ENCODE measurements at regions not wholly inside any gene's neighbourhood (a gene's known extent, or its start where the extent isn't known, plus 50 kb on each side); places are given as distances from the start of the nearest gene placed in this dataset.

GRCh38 chrY:11293392-11293791 lies 1407.6 kb upstream of the USP9Y start:
- H3K36me3 ChIP-seq: no peaks in the 10 kb centered on the region
- intact Hi-C loops (cut with DNase I): no loop called here
- TF ChIP-seq POLR2AphosphoS5 (IDR thresholded peaks at IDR 0.05): no peak
- no peak for TF ChIP-seq EP300 (IDR thresholded peaks at IDR 0.05)
- TF ChIP-seq POLR2A (IDR thresholded peaks at IDR 0.05): no peak
- TF ChIP-seq CTCF (IDR thresholded peaks at IDR 0.05): no peak
- H3K9me3 ChIP-seq: no peaks in the 10 kb centered on the region
- WGBS, 2 donors: 49 to 53% methylated on average over 5 of the region's 5 CpGs
- no peak overlapping the region for H3K27ac ChIP-seq
- no peak overlapping the region for H3K4me3 ChIP-seq
- no peak for DNase-seq
- no peaks in the 10 kb centered on the region for H3K4me1 ChIP-seq
- no peaks in the 10 kb centered on the region for H3K27me3 ChIP-seq

- intact Hi-C loops (cut with DNase I): no loop called here
- TF ChIP-seq EP300 (IDR thresholded peaks at IDR 0.05): no peak
- TF ChIP-seq POLR2A (IDR thresholded peaks at IDR 0.05): no peak
- 74 to 78% methylated on average over 13 of the region's 13 CpGs for WGBS, 2 donors
Measured at GRCh38 chrY:11334151-11334550, 1366.9 kb upstream of the USP9Y start.

More at GRCh38 chrY:11334151-11334550, 1366.9 kb upstream of the USP9Y start:
- H3K4me3 ChIP-seq: no peak overlapping the region
- H3K27me3 ChIP-seq: no peaks in the 10 kb centered on the region
- H3K27ac ChIP-seq: no peak overlapping the region
- no peaks in the 10 kb centered on the region for H3K4me1 ChIP-seq
- H3K9me3 ChIP-seq: no peaks in the 10 kb centered on the region
- H3K36me3 ChIP-seq: no peaks in the 10 kb centered on the region
- DNase-seq: peak; percentile 68
